ENCODE measurements at regions not wholly inside any gene's neighbourhood (a gene's known extent, or its start where the extent isn't known, plus 50 kb on each side); places are given as distances from the start of the nearest gene placed in this dataset.

GRCh38 chr2:123895651-123896050 lies 129.4 kb upstream of the CNTNAP5 start:
- peaks cover 20% of the 10 kb centered on the region for H3K36me3 Mint-ChIP-seq
- no peak overlapping the region for H3K4me3 Mint-ChIP-seq
- ATAC-seq (no peak), DNase-seq (ENCODE audit: low spot score) (no peak)
- ChIA-PET POLR2A (no interaction called here), CTCF (no interaction called here)
- no peak for TF ChIP-seq CREM (CRISPR knock-in tag; IDR thresholded peaks at IDR 0.05)
- no peak for TF ChIP-seq ZNF317 (CRISPR knock-in tag; IDR thresholded peaks at IDR 0.05; ENCODE audit: borderline replicate concordance, low read depth)
- TF ChIP-seq CDX4 (CRISPR knock-in tag; IDR thresholded peaks at IDR 0.05; ENCODE audit: borderline replicate concordance), result no peak
- no peak for TF ChIP-seq HMGXB4 (CRISPR knock-in tag; IDR thresholded peaks at IDR 0.05)
- no peak for TF ChIP-seq SP1 (CRISPR knock-in tag; conservative IDR thresholded peaks at IDR 0.05)
- TF ChIP-seq MLX (CRISPR knock-in tag; IDR thresholded peaks at IDR 0.05), result no peak
- no peak for TF ChIP-seq STAT6 (CRISPR knock-in tag; conservative IDR thresholded peaks at IDR 0.05; ENCODE audit: low read depth)
- no peak for TF ChIP-seq PRDM15 (CRISPR knock-in tag; IDR thresholded peaks at IDR 0.05)
- TF ChIP-seq FOXJ3 (CRISPR knock-in tag; IDR thresholded peaks at IDR 0.05; ENCODE audit: borderline replicate concordance), result no peak
- no peaks in the 10 kb centered on the region for H3K27me3 Mint-ChIP-seq (ENCODE audit: low read depth)
- H3K4me1 Mint-ChIP-seq, result no peaks in the 10 kb centered on the region
- no peak overlapping the region for H3K27ac Mint-ChIP-seq
- peaks cover 41% of the 10 kb centered on the region for H3K9me3 Mint-ChIP-seq

- peaks cover 19% of the 10 kb centered on the region for H3K36me3 Mint-ChIP-seq
- ATAC-seq (no peak), DNase-seq (ENCODE audit: low spot score) (no peak)
- TF ChIP-seq CTCF (IDR thresholded peaks at IDR 0.05) (no peak), SMAD3 (CRISPR knock-in tag; IDR thresholded peaks at IDR 0.05; ENCODE audit: borderline replicate concordance) (no peak), SMAD4 (CRISPR knock-in tag; IDR thresholded peaks at IDR 0.05) (no peak), OVOL2 (CRISPR knock-in tag; IDR thresholded peaks at IDR 0.05; ENCODE audit: borderline replicate concordance) (no peak), IRF2 (CRISPR knock-in tag; IDR thresholded peaks at IDR 0.05; ENCODE audit: borderline replicate concordance, low read depth) (no peak), CREB1 (CRISPR knock-in tag; IDR thresholded peaks at IDR 0.05) (no peak), NFE2L1 (CRISPR knock-in tag; IDR thresholded peaks at IDR 0.05) (no peak), ZNF138 (CRISPR knock-in tag; conservative IDR thresholded peaks at IDR 0.05) (no peak), ZNF317 (CRISPR knock-in tag; IDR thresholded peaks at IDR 0.05; ENCODE audit: borderline replicate concordance, low read depth) (no peak), ZNF425 (CRISPR knock-in tag; conservative IDR thresholded peaks at IDR 0.05) (no peak)
- ChIA-PET CTCF (no interaction called here), POLR2A (no interaction called here)
- no peaks in the 10 kb centered on the region for H3K27me3 Mint-ChIP-seq (ENCODE audit: low read depth)
- peaks cover 7% of the 10 kb centered on the region for H3K4me1 Mint-ChIP-seq
- no peak overlapping the region for H3K4me3 Mint-ChIP-seq
- peaks cover 38% of the 10 kb centered on the region for H3K9me3 Mint-ChIP-seq
- H3K27ac Mint-ChIP-seq, result no peak overlapping the region
Measured at GRCh38 chr2:123901256-123901655, 123.8 kb upstream of the CNTNAP5 start.

Data from WTC11 (cell line).